ENCODE measurements at regions not wholly inside any gene's neighbourhood (a gene's known extent, or its start where the extent isn't known, plus 50 kb on each side); places are given as distances from the start of the nearest gene placed in this dataset.

- DNase-seq (ENCODE audit: low spot score), result no peak
Observed at GRCh38 chr5:87949676-87950631, 318.7 kb downstream of the TMEM161B start.

GRCh38 chr5:87948486-87948885, 320.2 kb downstream of the TMEM161B start:
- no peak for DNase-seq (ENCODE audit: low spot score)

- no peak for DNase-seq (ENCODE audit: low spot score)
Observed at GRCh38 chr5:87946271-87946670, 322.4 kb downstream of the TMEM161B start.

- DNase-seq (ENCODE audit: low spot score), result no peak
Observed at GRCh38 chr5:87945286-87945650, 323.4 kb downstream of the TMEM161B start.

- DNase-seq (ENCODE audit: low spot score), result no peak
Observed at GRCh38 chr5:87944553-87945285, 323.9 kb downstream of the TMEM161B start.

- no peak for DNase-seq (ENCODE audit: low spot score)
Observed at GRCh38 chr5:87940775-87941174, 327.9 kb downstream of the TMEM161B start.

GRCh38 chr5:87936667-87937066, 332.0 kb downstream of the TMEM161B start:
- DNase-seq (ENCODE audit: low spot score), result no peak

GRCh38 chr5:87924436-87924835, 344.2 kb downstream of the TMEM161B start:
- DNase-seq (ENCODE audit: low spot score), result no peak

GRCh38 chr5:87916320-87916719, 352.3 kb downstream of the TMEM161B start:
- no peak for DNase-seq (ENCODE audit: low spot score)

- no peak for DNase-seq (ENCODE audit: low spot score)
Observed at GRCh38 chr5:87912419-87912818, 356.2 kb downstream of the TMEM161B start.

- no peak for DNase-seq (ENCODE audit: low spot score)
Observed at GRCh38 chr5:87909382-87909781, 359.3 kb downstream of the TMEM161B start.

- no peak for DNase-seq (ENCODE audit: low spot score)
Observed at GRCh38 chr5:87906962-87907361, 361.7 kb downstream of the TMEM161B start.

GRCh38 chr5:87900419-87900818, 368.2 kb downstream of the TMEM161B start:
- DNase-seq (ENCODE audit: low spot score), result no peak

GRCh38 chr5:87899721-87900131, 368.9 kb downstream of the TMEM161B start:
- DNase-seq (ENCODE audit: low spot score), result no peak

- DNase-seq (ENCODE audit: low spot score), result no peak
Observed at GRCh38 chr5:87899208-87899661, 369.4 kb downstream of the TMEM161B start.

GRCh38 chr5:87898574-87898973, 370.1 kb downstream of the TMEM161B start:
- no peak for DNase-seq (ENCODE audit: low spot score)

GRCh38 chr5:87888139-87888538, 380.5 kb downstream of the TMEM161B start:
- no peak for DNase-seq (ENCODE audit: low spot score)

GRCh38 chr5:87887247-87887646, 381.4 kb downstream of the TMEM161B start:
- no peak for DNase-seq (ENCODE audit: low spot score)

GRCh38 chr5:87886164-87886563, 382.5 kb downstream of the TMEM161B start:
- DNase-seq (ENCODE audit: low spot score), result no peak

GRCh38 chr5:87885758-87886157, 382.9 kb downstream of the TMEM161B start:
- DNase-seq (ENCODE audit: low spot score), result no peak

GRCh38 chr5:87877495-87877894, 391.1 kb downstream of the TMEM161B start:
- DNase-seq (ENCODE audit: low spot score), result no peak

- DNase-seq (ENCODE audit: low spot score), result no peak
Observed at GRCh38 chr5:87877023-87877422, 391.6 kb downstream of the TMEM161B start.

GRCh38 chr5:87876616-87877015, 392.0 kb downstream of the TMEM161B start:
- no peak for DNase-seq (ENCODE audit: low spot score)

Measured in AG08396 (cell line).